ENCODE measurements at regions not wholly inside any gene's neighbourhood (a gene's known extent, or its start where the extent isn't known, plus 50 kb on each side); places are given as distances from the start of the nearest gene placed in this dataset.

GRCh38 chr9:23543419-23543818 is 282.6 kb downstream of the ELAVL2 start:
- Mint-ChIP-seq H3K4me3 (no peak overlapping the region), H3K9me3 (peaks cover 8% of the 10 kb centered on the region), H3K27ac (no peak overlapping the region), H3K36me3 (no peaks in the 10 kb centered on the region), H3K27me3 (ENCODE audit: low read depth) (peaks cover 7% of the 10 kb centered on the region), H3K4me1 (peaks cover 4% of the 10 kb centered on the region)
- no peak for DNase-seq (ENCODE audit: low spot score in 2 of 2, unreplicated experiment in 2 of 2)
- no peak for TF ChIP-seq CTCF (IDR thresholded peaks at IDR 0.05; ENCODE audit: unreplicated experiment)

GRCh38 chr9:23545728-23546127 is 280.3 kb downstream of the ELAVL2 start:
- Mint-ChIP-seq H3K9me3 (peaks cover 8% of the 10 kb centered on the region), H3K4me3 (no peak overlapping the region), H3K36me3 (no peaks in the 10 kb centered on the region), H3K27me3 (ENCODE audit: low read depth) (no peaks in the 10 kb centered on the region), H3K4me1 (peaks cover 2% of the 10 kb centered on the region), H3K27ac (no peak overlapping the region)
- DNase-seq (ENCODE audit: low spot score in 2 of 2, unreplicated experiment in 2 of 2), result no peak
- no peak for TF ChIP-seq CTCF (IDR thresholded peaks at IDR 0.05; ENCODE audit: unreplicated experiment)

- Mint-ChIP-seq H3K27me3 (ENCODE audit: low read depth) (peaks cover 3% of the 10 kb centered on the region), H3K36me3 (no peaks in the 10 kb centered on the region), H3K9me3 (peaks cover 8% of the 10 kb centered on the region), H3K4me3 (no peak overlapping the region), H3K4me1 (peaks cover 12% of the 10 kb centered on the region), H3K27ac (no peak overlapping the region)
- DNase-seq (ENCODE audit: low spot score in 2 of 2, unreplicated experiment in 2 of 2), result no peak
- no peak for TF ChIP-seq CTCF (IDR thresholded peaks at IDR 0.05; ENCODE audit: unreplicated experiment)
These were observed 274.7 kb downstream of the ELAVL2 start for GRCh38 chr9:23551311-23551721.

GRCh38 chr9:23551929-23552707 is 273.9 kb downstream of the ELAVL2 start:
- Mint-ChIP-seq H3K27me3 (ENCODE audit: low read depth) (peaks cover 3% of the 10 kb centered on the region), H3K9me3 (peaks cover 3% of the 10 kb centered on the region), H3K4me3 (no peak overlapping the region), H3K4me1 (peaks cover 19% of the 10 kb centered on the region), H3K27ac (no peak overlapping the region), H3K36me3 (no peaks in the 10 kb centered on the region)
- no peak for TF ChIP-seq CTCF (IDR thresholded peaks at IDR 0.05; ENCODE audit: unreplicated experiment)
- no peak for DNase-seq (ENCODE audit: low spot score in 2 of 2, unreplicated experiment in 2 of 2)

GRCh38 chr9:23552876-23553601 is 273.0 kb downstream of the ELAVL2 start:
- no peak for TF ChIP-seq CTCF (IDR thresholded peaks at IDR 0.05; ENCODE audit: unreplicated experiment)
- Mint-ChIP-seq H3K27me3 (ENCODE audit: low read depth) (peaks cover 3% of the 10 kb centered on the region), H3K4me3 (no peak overlapping the region), H3K27ac (no peak overlapping the region), H3K9me3 (peaks cover under 1% of the 10 kb centered on the region), H3K4me1 (peaks cover 19% of the 10 kb centered on the region), H3K36me3 (no peaks in the 10 kb centered on the region)
- DNase-seq (ENCODE audit: low spot score in 2 of 2, unreplicated experiment in 2 of 2), result no peak

Data from mesothelial cell of epicardium (in vitro differentiated cells).